ENCODE measurements at regions not wholly inside any gene's neighbourhood (a gene's known extent, or its start where the extent isn't known, plus 50 kb on each side); places are given as distances from the start of the nearest gene placed in this dataset.

DNA sequence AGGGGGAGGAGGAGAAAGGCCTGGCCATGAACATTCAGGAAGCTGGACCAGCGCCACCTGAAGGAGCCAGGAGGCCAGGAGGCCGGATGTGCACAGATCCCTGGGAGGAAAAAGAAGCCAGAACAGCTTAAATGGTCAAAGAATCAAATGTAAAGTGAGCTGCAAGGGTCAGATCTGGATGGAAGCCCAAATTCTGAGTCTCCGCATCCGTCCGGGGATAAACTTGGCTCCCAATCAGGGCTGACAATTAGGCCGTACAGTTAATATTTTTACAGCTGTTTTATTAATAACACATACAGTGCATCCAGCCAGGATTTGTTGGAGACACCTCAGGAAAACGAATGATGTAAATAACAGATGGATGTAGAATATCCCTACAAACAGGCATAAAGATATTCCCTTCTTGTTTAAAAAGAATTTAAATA lies 495.1 kb upstream of the TCF4 start:
- no peak overlapping the region for H3K4me3 ChIP-seq (ENCODE audit: insufficient read depth, low read length, poor library complexity, severe bottlenecking)
- no peaks in the 10 kb centered on the region for H3K79me2 ChIP-seq (ENCODE audit: insufficient read depth, low read length)

GRCh38 chr18:56076723-56077122 lies 488.7 kb upstream of the TCF4 start:
- no peak for TF ChIP-seq EZH2phosphoT487 (conservative IDR thresholded peaks at IDR 0.05; ENCODE audit: low read length)
- TF ChIP-seq, protein P1, sequence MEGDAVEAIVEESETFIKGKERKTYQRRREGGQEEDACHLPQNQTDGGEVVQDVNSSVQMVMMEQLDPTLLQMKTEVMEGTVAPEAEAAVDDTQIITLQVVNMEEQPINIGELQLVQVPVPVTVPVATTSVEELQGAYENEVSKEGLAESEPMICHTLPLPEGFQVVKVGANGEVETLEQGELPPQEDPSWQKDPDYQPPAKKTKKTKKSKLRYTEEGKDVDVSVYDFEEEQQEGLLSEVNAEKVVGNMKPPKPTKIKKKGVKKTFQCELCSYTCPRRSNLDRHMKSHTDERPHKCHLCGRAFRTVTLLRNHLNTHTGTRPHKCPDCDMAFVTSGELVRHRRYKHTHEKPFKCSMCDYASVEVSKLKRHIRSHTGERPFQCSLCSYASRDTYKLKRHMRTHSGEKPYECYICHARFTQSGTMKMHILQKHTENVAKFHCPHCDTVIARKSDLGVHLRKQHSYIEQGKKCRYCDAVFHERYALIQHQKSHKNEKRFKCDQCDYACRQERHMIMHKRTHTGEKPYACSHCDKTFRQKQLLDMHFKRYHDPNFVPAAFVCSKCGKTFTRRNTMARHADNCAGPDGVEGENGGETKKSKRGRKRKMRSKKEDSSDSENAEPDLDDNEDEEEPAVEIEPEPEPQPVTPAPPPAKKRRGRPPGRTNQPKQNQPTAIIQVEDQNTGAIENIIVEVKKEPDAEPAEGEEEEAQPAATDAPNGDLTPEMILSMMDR (IDR thresholded peaks at IDR 0.05; ENCODE audit: insufficient read depth, low read length, poor library complexity, severe bottlenecking) = no peak
- no peaks in the 10 kb centered on the region for H3F3A ChIP-seq (ENCODE audit: insufficient read depth)
- H3K27me3 ChIP-seq (ENCODE audit: low read length) = no peaks in the 10 kb centered on the region
- H3K27ac ChIP-seq (ENCODE audit: low read depth, low read length) = no peak overlapping the region
- H3K4me2 ChIP-seq (ENCODE audit: low read depth, low read length, poor library complexity, severe bottlenecking) = no peak overlapping the region
- H3K4me3 ChIP-seq (ENCODE audit: insufficient read depth, low read length, poor library complexity, severe bottlenecking) = no peak overlapping the region
- no peaks in the 10 kb centered on the region for H3K9me3 ChIP-seq (ENCODE audit: insufficient read depth, low read length)
- H3K9ac ChIP-seq (ENCODE audit: low read length) = no peak overlapping the region
- H3K9me2 ChIP-seq (replicated peaks; ENCODE audit: insufficient read depth, low read length) = no peaks in the 10 kb centered on the region
- no peak overlapping the region for H2AFZ ChIP-seq (ENCODE audit: low read depth, low read length, severe bottlenecking)
- no peaks in the 10 kb centered on the region for H4K20me1 ChIP-seq (ENCODE audit: low read depth, low read length)
- no peaks in the 10 kb centered on the region for H3K36me3 ChIP-seq (ENCODE audit: low read length)
- H3K79me2 ChIP-seq (ENCODE audit: insufficient read depth, low read length) = no peaks in the 10 kb centered on the region

More for the DNA sequence above, 495.1 kb upstream of the TCF4 start:
- H3K27ac ChIP-seq (ENCODE audit: low read depth, low read length) = no peak overlapping the region
- TF ChIP-seq, protein P1 (IDR thresholded peaks at IDR 0.05; ENCODE audit: insufficient read depth, low read length, poor library complexity, severe bottlenecking) = no peak
- TF ChIP-seq EZH2phosphoT487 (conservative IDR thresholded peaks at IDR 0.05; ENCODE audit: low read length) = no peak
- H3K9me3 ChIP-seq (ENCODE audit: insufficient read depth, low read length) = no peaks in the 10 kb centered on the region
- H3F3A ChIP-seq (ENCODE audit: insufficient read depth) = no peaks in the 10 kb centered on the region
- no peak overlapping the region for H3K4me2 ChIP-seq (ENCODE audit: low read depth, low read length, poor library complexity, severe bottlenecking)
- no peaks in the 10 kb centered on the region for H3K9me2 ChIP-seq (replicated peaks; ENCODE audit: insufficient read depth, low read length)
- H3K9ac ChIP-seq (ENCODE audit: low read length) = no peak overlapping the region
- no peak overlapping the region for H2AFZ ChIP-seq (ENCODE audit: low read depth, low read length, severe bottlenecking)
- H3K36me3 ChIP-seq (ENCODE audit: low read length) = no peaks in the 10 kb centered on the region
- no peaks in the 10 kb centered on the region for H4K20me1 ChIP-seq (ENCODE audit: low read depth, low read length)
- no peaks in the 10 kb centered on the region for H3K27me3 ChIP-seq (ENCODE audit: low read length)

GRCh38 chr18:56068701-56069100 lies 480.7 kb upstream of the TCF4 start:
- H3K27me3 ChIP-seq (ENCODE audit: low read length) = no peaks in the 10 kb centered on the region
- no peaks in the 10 kb centered on the region for H4K20me1 ChIP-seq (ENCODE audit: low read depth, low read length)
- no peaks in the 10 kb centered on the region for H3K36me3 ChIP-seq (ENCODE audit: low read length)
- H2AFZ ChIP-seq (ENCODE audit: low read depth, low read length, severe bottlenecking) = no peak overlapping the region
- H3K79me2 ChIP-seq (ENCODE audit: insufficient read depth, low read length) = no peaks in the 10 kb centered on the region
- no peak overlapping the region for H3K9ac ChIP-seq (ENCODE audit: low read length)
- no peaks in the 10 kb centered on the region for H3F3A ChIP-seq (ENCODE audit: insufficient read depth)
- H3K9me3 ChIP-seq (ENCODE audit: insufficient read depth, low read length) = no peaks in the 10 kb centered on the region
- H3K9me2 ChIP-seq (replicated peaks; ENCODE audit: insufficient read depth, low read length) = no peaks in the 10 kb centered on the region; the same call in 1 of the 2 replicates
- H3K27ac ChIP-seq (ENCODE audit: low read depth, low read length) = no peak overlapping the region
- TF ChIP-seq, protein P1 (IDR thresholded peaks at IDR 0.05; ENCODE audit: insufficient read depth, low read length, poor library complexity, severe bottlenecking) = no peak
- no peak for TF ChIP-seq EZH2phosphoT487 (conservative IDR thresholded peaks at IDR 0.05; ENCODE audit: low read length)
- no peak overlapping the region for H3K4me2 ChIP-seq (ENCODE audit: low read depth, low read length, poor library complexity, severe bottlenecking)
- H3K4me3 ChIP-seq (ENCODE audit: insufficient read depth, low read length, poor library complexity, severe bottlenecking) = no peak overlapping the region

Data from SU-DHL-6 (cell line).